Caco-2 (cell line): ENCODE measurements at regions not wholly inside any gene's neighbourhood (a gene's known extent, or its start where the extent isn't known, plus 50 kb on each side); places are given as distances from the start of the nearest gene placed in this dataset.

ENCODE experiments used
- BruUV-seq: library from RNA; stranded (reverse); fragments of 400-500 nt; replicated peaks from 2 replicates; lab custom pipeline; 2021; lab: Mats Ljungman, UMichigan
- CTCF ChIA-PET: fragments of 300-600 bp; sonication (Branson Sonifier 250); formaldehyde crosslinking; loops from one replicate; lab custom pipeline; 2022; ENCODE audit warnings: antibody characterized with exemption; lab: Charles Lee
- POLR2A ChIA-PET: fragments of 300-600 bp; sonication (Branson Sonifier 250); formaldehyde crosslinking; loops from one replicate; lab custom pipeline; 2022; ENCODE audit warnings: antibody characterized with exemption; lab: Charles Lee
- DNase-seq, 2 experiments: peaks; one replicate each; pipeline versions ENCODE4 v3.0.0 to v3.0.0-alpha.2; 2020 to 2022
- H3K27me3 ChIP-seq: replicated peaks from 2 replicates; pipeline ENCODE4 v1.6.0; 2011; ENCODE audit warnings: low read length; ENCODE audit not compliant: control insufficient read depth, insufficient read depth
- H3K36me3 ChIP-seq: 2 replicates; pipeline ENCODE4 v1.5.1; 2011; ENCODE audit warnings: low read length; ENCODE audit not compliant: control insufficient read depth, insufficient read depth
- H3K4me1 ChIP-seq: fragments of 250-450 bp; sonication (Bioruptor Pico); 2 replicates; pipeline ENCODE4 v1.5.1; 2020; ENCODE audit warnings: mild to moderate bottlenecking
- H3K4me3 ChIP-seq: 2 replicates; pipeline ENCODE4 v1.5.1; 2011; ENCODE audit warnings: low read depth, mild to moderate bottlenecking, control low read depth, low read length
- H3K9me3 ChIP-seq: fragments of 250-450 bp; sonication (Bioruptor Pico); 2 replicates; pipeline ENCODE4 v1.5.1; 2020; ENCODE audit warnings: mild to moderate bottlenecking, moderate library complexity
- H3K27ac Mint-ChIP-seq: one replicate; pipeline ENCODE4 v1.8.0; 2022; ENCODE audit warnings: mixed read lengths; ENCODE audit not compliant: unreplicated experiment
- H3K27me3 Mint-ChIP-seq: one replicate; pipeline ENCODE4 v1.8.0; 2022; ENCODE audit warnings: mixed read lengths; ENCODE audit not compliant: insufficient read depth, unreplicated experiment
- H3K36me3 Mint-ChIP-seq: one replicate; pipeline ENCODE4 v1.8.0; 2022; ENCODE audit warnings: mild to moderate bottlenecking, mixed read lengths; ENCODE audit not compliant: insufficient read depth, unreplicated experiment
- H3K4me1 Mint-ChIP-seq: one replicate; pipeline ENCODE4 v1.8.0; 2022; ENCODE audit warnings: low read depth, mixed read lengths; ENCODE audit not compliant: unreplicated experiment
- H3K4me3 Mint-ChIP-seq: one replicate; pipeline ENCODE4 v1.8.0; 2022; ENCODE audit warnings: mild to moderate bottlenecking, moderate library complexity, mixed read lengths; ENCODE audit not compliant: unreplicated experiment
- H3K9me3 Mint-ChIP-seq: one replicate; pipeline ENCODE4 v1.8.0; 2022; ENCODE audit warnings: mixed read lengths; ENCODE audit not compliant: unreplicated experiment
- CTCF ChIP-seq, 2 experiments: fragments of 200-600 bp in 1 of 2; IDR thresholded peaks; 1 replicate in 1 of 2; 2 replicates in 1 of 2; pipeline versions ENCODE4 v1.5.1 to v1.8.0; 2011 to 2022; ENCODE audit warnings: antibody characterized with exemption in 1 of 2, control low read depth in 1 of 2, inconsistent platforms in 1 of 2, low read depth in 1 of 2, low read length in 1 of 2, mild to moderate bottlenecking in 1 of 2, moderate library complexity in 1 of 2; ENCODE audit not compliant: insufficient read depth in 1 of 2, severe bottlenecking in 1 of 2, unreplicated experiment in 1 of 2
- intact Hi-C: fragments of 100-400 bp; cut with micrococcal nuclease; formaldehyde crosslinking; loops from one replicate; pipeline ENCODE4 v1.10.0; 2022; ENCODE audit not compliant: unreplicated experiment

DNA sequence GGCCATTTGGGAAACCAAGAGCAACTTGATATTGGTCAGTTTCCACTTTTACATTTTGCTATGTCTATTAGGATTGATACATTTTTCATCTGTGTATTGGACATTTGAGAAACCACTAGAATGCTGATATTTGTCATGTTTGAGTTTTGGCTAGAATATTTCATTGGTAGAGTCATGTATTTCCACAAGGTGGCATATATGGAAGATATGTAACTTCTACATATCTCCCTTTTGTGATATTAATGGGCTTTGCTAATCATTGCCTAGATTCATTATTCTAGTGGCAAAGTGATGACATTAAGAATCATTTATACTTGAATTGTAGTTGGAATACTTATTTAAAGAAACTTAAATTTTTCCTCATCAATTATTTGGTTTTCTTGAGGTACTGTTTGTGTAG, 692.9 kb upstream of the EDIL3 start:
- H3K9me3 ChIP-seq = no peaks in the 10 kb centered on the region
- H3K4me3 ChIP-seq = no peak overlapping the region
- ChIA-PET POLR2A (no interaction called here), CTCF (no interaction called here)
- DNase-seq = no peak
- H3K36me3 ChIP-seq = no peaks in the 10 kb centered on the region
- TF ChIP-seq CTCF (IDR thresholded peaks at IDR 0.05; ENCODE audit: insufficient read depth in 1 of 2, low read depth in 1 of 2, low read length in 1 of 2, severe bottlenecking in 1 of 2, unreplicated experiment in 1 of 2) = no peak
- BruUV-seq = no TSS peak
- H3K27ac Mint-ChIP-seq = no peak overlapping the region
- H3K36me3 Mint-ChIP-seq = no peaks in the 10 kb centered on the region
- H3K4me3 Mint-ChIP-seq = no peak overlapping the region
- intact Hi-C loops = loop anchor here (10.0 kb wide), 1 partner anchor 1937 kb away; no protein-coding TSS in a partner anchor
- no peaks in the 10 kb centered on the region for H3K4me1 ChIP-seq
- H3K9me3 Mint-ChIP-seq = no peaks in the 10 kb centered on the region
- no peaks in the 10 kb centered on the region for H3K4me1 Mint-ChIP-seq
- H3K27me3 Mint-ChIP-seq = no peaks in the 10 kb centered on the region
- no peaks in the 10 kb centered on the region for H3K27me3 ChIP-seq

GRCh38 chr5:85096421-85096820, 711.7 kb upstream of the EDIL3 start:
- intact Hi-C loops = no loop called here
- POLR2A ChIA-PET = no interaction called here
- BruUV-seq = no TSS peak

GRCh38 chr5:85108471-85108870, 723.8 kb upstream of the EDIL3 start:
- Mint-ChIP-seq H3K27ac (no peak overlapping the region), H3K4me1 (no peaks in the 10 kb centered on the region), H3K36me3 (no peaks in the 10 kb centered on the region), H3K9me3 (no peaks in the 10 kb centered on the region), H3K4me3 (no peak overlapping the region), H3K27me3 (no peaks in the 10 kb centered on the region)
- no peaks in the 10 kb centered on the region for H3K36me3 ChIP-seq
- H3K27me3 ChIP-seq = no peaks in the 10 kb centered on the region
- no peaks in the 10 kb centered on the region for H3K4me1 ChIP-seq
- BruUV-seq = no TSS peak
- peak in 1 of 2 experiments; percentile 17 for TF ChIP-seq CTCF (IDR thresholded peaks at IDR 0.05; ENCODE audit: insufficient read depth in 1 of 2, low read depth in 1 of 2, low read length in 1 of 2, severe bottlenecking in 1 of 2, unreplicated experiment in 1 of 2)
- intact Hi-C loops = no loop called here
- no peaks in the 10 kb centered on the region for H3K9me3 ChIP-seq
- no peak for DNase-seq
- ChIA-PET POLR2A (no interaction called here), CTCF (no interaction called here)
- no peak overlapping the region for H3K4me3 ChIP-seq

More at GRCh38 chr5:85096421-85096820, 711.7 kb upstream of the EDIL3 start:
- TF ChIP-seq CTCF (IDR thresholded peaks at IDR 0.05; ENCODE audit: insufficient read depth in 1 of 2, low read depth in 1 of 2, low read length in 1 of 2, severe bottlenecking in 1 of 2, unreplicated experiment in 1 of 2) = no peak
- Mint-ChIP-seq H3K9me3 (peaks cover 12% of the 10 kb centered on the region), H3K36me3 (no peaks in the 10 kb centered on the region), H3K4me1 (no peaks in the 10 kb centered on the region), H3K4me3 (no peak overlapping the region), H3K27me3 (no peaks in the 10 kb centered on the region), H3K27ac (no peak overlapping the region)
- H3K4me3 ChIP-seq = no peak overlapping the region
- no peak for DNase-seq
- H3K4me1 ChIP-seq = no peaks in the 10 kb centered on the region
- CTCF ChIA-PET = no interaction called here
- H3K9me3 ChIP-seq = no peaks in the 10 kb centered on the region
- H3K27me3 ChIP-seq = no peaks in the 10 kb centered on the region
- H3K36me3 ChIP-seq = no peaks in the 10 kb centered on the region
